Chondrocyte (in vitro differentiated cells): ENCODE measurements at regions not wholly inside any gene's neighbourhood (a gene's known extent, or its start where the extent isn't known, plus 50 kb on each side); places are given as distances from the start of the nearest gene placed in this dataset.
A peak's percentile ranks its signal among the peaks of the same experiment; 100 is the strongest.
"Not testable (repeated sequence)": the region's sequence is repeated elsewhere in the genome, so short reads cannot be mapped to it uniquely, and the experiment has no call there.

ENCODE experiments used
- DNase-seq: peaks from one replicate; pipeline ENCODE4 v3.0.0; 2021; ENCODE audit warnings: mixed read lengths, low spot score
- H3K27ac Mint-ChIP-seq: one replicate; pipeline ENCODE4 v1.8.0; 2021; ENCODE audit warnings: mild to moderate bottlenecking, moderate library complexity, mixed read lengths; ENCODE audit not compliant: unreplicated experiment
- H3K27me3 Mint-ChIP-seq: 2 replicates; pipeline ENCODE4 v1.8.0; 2021; ENCODE audit warnings: low read depth, mixed read lengths
- H3K36me3 Mint-ChIP-seq: 2 replicates; pipeline ENCODE4 v1.8.0; 2021; ENCODE audit warnings: low read depth, mixed read lengths
- H3K4me1 Mint-ChIP-seq: 2 replicates; pipeline ENCODE4 v1.8.0; 2021; ENCODE audit warnings: low read depth, mild to moderate bottlenecking, mixed read lengths
- H3K4me3 Mint-ChIP-seq: one replicate; pipeline ENCODE4 v1.8.0; 2021; ENCODE audit warnings: mild to moderate bottlenecking, moderate library complexity, mixed read lengths; ENCODE audit not compliant: unreplicated experiment
- H3K9me3 Mint-ChIP-seq: 2 replicates; pipeline ENCODE4 v1.8.0; 2021; ENCODE audit warnings: low read depth, mixed read lengths
- CTCF ChIP-seq: fragments of 200-600 bp; sonication (generic); IDR thresholded peaks from 2 replicates; pipeline ENCODE4 v1.5.0; 2021; ENCODE audit warnings: antibody characterized with exemption, mild to moderate bottlenecking, moderate library complexity

- peaks cover 46% of the 10 kb centered on the region for H3K4me1 Mint-ChIP-seq
- DNase-seq, result no peak
- peak overlapping the region; percentile 96 for H3K27ac Mint-ChIP-seq
Observed at GRCh38 chr6:112911959-112912358, 564.8 kb downstream of the RFPL4B start.

DNA sequence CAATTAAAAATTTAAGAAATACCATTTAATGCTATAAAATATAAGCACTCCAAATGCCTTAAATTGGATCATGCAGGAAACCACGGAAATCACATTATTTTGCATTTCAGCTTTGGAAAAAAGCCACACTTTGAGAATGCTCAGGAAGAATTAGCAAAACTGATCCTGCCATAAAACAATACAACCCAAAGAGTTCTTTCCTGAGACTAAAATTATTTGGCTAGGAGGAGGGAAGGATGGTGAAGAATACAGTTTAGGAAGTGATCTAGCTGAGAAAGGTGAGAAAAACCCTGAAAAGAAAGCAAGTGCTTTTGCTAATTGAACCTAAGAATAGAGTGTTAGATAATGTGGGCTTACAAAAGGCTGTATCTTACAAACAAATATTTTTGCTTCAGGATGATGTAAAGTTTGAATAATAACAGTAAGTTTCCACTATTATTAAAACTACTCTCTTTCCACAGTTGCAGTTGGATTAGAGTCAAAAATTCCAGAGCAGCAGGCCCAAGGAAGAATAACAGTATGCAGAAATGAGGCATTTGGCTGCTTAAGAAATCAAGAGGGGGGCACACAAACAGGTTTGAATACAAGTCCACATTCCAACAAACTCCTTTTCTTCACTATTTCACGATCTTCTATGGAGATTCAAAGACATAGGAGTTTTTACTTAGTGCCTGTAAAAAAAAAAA is 565.4 kb downstream of the RFPL4B start:
- no peak for DNase-seq
- Mint-ChIP-seq H3K9me3 (peaks cover 4% of the 10 kb centered on the region), H3K4me1 (peaks cover 40% of the 10 kb centered on the region), H3K4me3 (no peak overlapping the region), H3K36me3 (peaks cover 3% of the 10 kb centered on the region), H3K27me3 (no peaks in the 10 kb centered on the region), H3K27ac (peak overlapping the region; percentile 96)
- no peak for TF ChIP-seq CTCF

More at GRCh38 chr6:112911959-112912358, 564.8 kb downstream of the RFPL4B start:
- no peak overlapping the region for H3K4me3 Mint-ChIP-seq
- TF ChIP-seq CTCF, result no peak
- H3K27me3 Mint-ChIP-seq, result no peaks in the 10 kb centered on the region
- peaks cover 3% of the 10 kb centered on the region for H3K36me3 Mint-ChIP-seq
- peaks cover 4% of the 10 kb centered on the region for H3K9me3 Mint-ChIP-seq

DNA sequence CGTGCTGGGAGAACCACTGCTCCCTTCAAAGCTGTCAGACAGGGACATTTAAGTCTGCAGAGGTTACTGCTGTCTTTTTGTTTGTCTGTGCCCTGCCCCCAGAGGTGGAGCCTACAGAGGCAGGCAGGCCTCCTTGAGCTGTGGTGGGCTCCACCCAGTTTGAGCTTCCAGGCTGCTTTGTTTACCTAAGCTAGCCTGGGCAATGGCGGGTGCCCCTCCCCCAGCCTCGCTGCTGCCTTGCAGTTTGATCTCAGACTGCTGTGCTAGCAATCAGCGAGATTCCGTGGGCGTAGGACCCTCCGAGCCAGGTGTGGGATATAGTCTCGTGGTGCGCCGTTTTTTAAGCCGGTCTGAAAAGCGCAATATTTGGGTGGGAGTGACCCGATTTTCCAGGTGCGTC is 572.6 kb downstream of the RFPL4B start:
- peaks cover 13% of the 10 kb centered on the region for H3K36me3 Mint-ChIP-seq
- H3K4me3 Mint-ChIP-seq, H3K4me1 Mint-ChIP-seq, H3K27ac Mint-ChIP-seq, DNase-seq, H3K27me3 Mint-ChIP-seq: not testable (repeated sequence)
- peaks cover 22% of the 10 kb centered on the region for H3K9me3 Mint-ChIP-seq

- Mint-ChIP-seq H3K4me3 (no peak overlapping the region), H3K9me3 (peaks cover 25% of the 10 kb centered on the region), H3K4me1 (no peaks in the 10 kb centered on the region), H3K27me3 (no peaks in the 10 kb centered on the region), H3K27ac (no peak overlapping the region), H3K36me3 (peaks cover 13% of the 10 kb centered on the region)
- DNase-seq, result no peak
- no peak for TF ChIP-seq CTCF
Observed at GRCh38 chr6:112920994-112921393, 573.9 kb downstream of the RFPL4B start.

DNA sequence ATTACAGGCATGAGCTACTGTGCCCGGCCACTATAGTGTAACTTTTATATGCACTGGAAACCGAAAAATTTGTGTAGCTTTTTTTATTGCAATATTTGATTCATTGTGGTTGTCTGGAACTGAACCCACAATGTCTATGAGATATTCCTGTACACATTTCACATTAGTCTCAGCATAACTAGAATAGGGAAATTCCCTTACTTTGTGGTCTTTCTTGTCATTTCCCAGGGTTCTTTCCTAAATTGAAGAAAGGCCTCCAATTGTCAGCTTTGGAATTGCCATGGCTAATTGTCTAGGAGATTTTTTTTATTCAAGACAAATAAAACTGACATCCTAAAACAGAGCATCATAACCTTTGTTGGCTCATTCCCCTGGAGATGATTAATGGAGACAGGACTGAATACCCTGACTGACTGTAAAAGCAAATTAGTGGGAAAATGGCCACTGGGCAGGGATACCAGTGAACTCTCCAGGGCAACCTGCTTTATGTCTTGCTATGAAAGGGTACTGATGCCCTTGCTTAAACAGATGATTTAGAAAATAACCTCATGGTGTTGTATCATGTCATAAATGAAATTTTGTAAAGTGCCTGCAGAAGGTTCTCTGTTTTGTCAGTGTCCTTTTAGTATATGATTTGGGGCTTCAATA is 576.9 kb downstream of the RFPL4B start:
- DNase-seq, result no peak
- peaks cover 13% of the 10 kb centered on the region for H3K36me3 Mint-ChIP-seq
- peaks cover 30% of the 10 kb centered on the region for H3K9me3 Mint-ChIP-seq
- TF ChIP-seq CTCF, result no peak
- H3K4me1 Mint-ChIP-seq, result peaks cover 9% of the 10 kb centered on the region
- no peak overlapping the region for H3K4me3 Mint-ChIP-seq
- no peaks in the 10 kb centered on the region for H3K27me3 Mint-ChIP-seq
- no peak overlapping the region for H3K27ac Mint-ChIP-seq

- no peak overlapping the region for H3K27ac Mint-ChIP-seq
- peaks cover 13% of the 10 kb centered on the region for H3K36me3 Mint-ChIP-seq
- no peak for TF ChIP-seq CTCF
Observed at GRCh38 chr6:112925702-112926101, 578.6 kb downstream of the RFPL4B start.

More at GRCh38 chr6:112925702-112926101, 578.6 kb downstream of the RFPL4B start:
- Mint-ChIP-seq H3K4me1 (peaks cover 26% of the 10 kb centered on the region), H3K4me3 (no peak overlapping the region), H3K27me3 (no peaks in the 10 kb centered on the region), H3K9me3 (peaks cover 28% of the 10 kb centered on the region)
- no peak for DNase-seq
